ENCODE measurements at regions not wholly inside any gene's neighbourhood (a gene's known extent, or its start where the extent isn't known, plus 50 kb on each side); places are given as distances from the start of the nearest gene placed in this dataset.
A peak's percentile ranks its signal among the peaks of the same experiment; 100 is the strongest.
"Not testable (repeated sequence)": the region's sequence is repeated elsewhere in the genome, so short reads cannot be mapped to it uniquely, and the experiment has no call there.

- no peak overlapping the region for H3K4me3 ChIP-seq (ENCODE audit: control insufficient read depth, low read depth, low read length)
- DNase-seq (ENCODE audit: low read depth): no peak
- TF ChIP-seq CTCF (IDR thresholded peaks at IDR 0.05; ENCODE audit: control insufficient read depth, insufficient read depth, low read depth, low read length, missing control alignments): no peak
Observed at GRCh38 chr16:85283305-85284050, 171.2 kb upstream of the CIBAR2 start.

- no peak overlapping the region for H3K4me3 ChIP-seq (ENCODE audit: control insufficient read depth, low read depth, low read length)
- DNase-seq (ENCODE audit: low read depth): no peak
- TF ChIP-seq CTCF (IDR thresholded peaks at IDR 0.05; ENCODE audit: control insufficient read depth, insufficient read depth, low read depth, low read length, missing control alignments): no peak
Observed at GRCh38 chr16:85284141-85284817, 172.0 kb upstream of the CIBAR2 start.

GRCh38 chr16:85285681-85286065 is 173.4 kb upstream of the CIBAR2 start:
- no peak overlapping the region for H3K4me3 ChIP-seq (ENCODE audit: control insufficient read depth, low read depth, low read length)
- DNase-seq (ENCODE audit: low read depth): no peak
- no peak for TF ChIP-seq CTCF (IDR thresholded peaks at IDR 0.05; ENCODE audit: control insufficient read depth, insufficient read depth, low read depth, low read length, missing control alignments)

- H3K4me3 ChIP-seq (ENCODE audit: control insufficient read depth, low read depth, low read length): no peak overlapping the region
- DNase-seq (ENCODE audit: low read depth): peak; percentile 48
- no peak for TF ChIP-seq CTCF (IDR thresholded peaks at IDR 0.05; ENCODE audit: control insufficient read depth, insufficient read depth, low read depth, low read length, missing control alignments)
Observed at GRCh38 chr16:85286066-85286831, 174.0 kb upstream of the CIBAR2 start.

- peak; percentile 9 for TF ChIP-seq CTCF (IDR thresholded peaks at IDR 0.05; ENCODE audit: control insufficient read depth, insufficient read depth, low read depth, low read length, missing control alignments)
- DNase-seq (ENCODE audit: low read depth): no peak
- no peak overlapping the region; the same call in 1 of the 2 replicates for H3K4me3 ChIP-seq (ENCODE audit: control insufficient read depth, low read depth, low read length)
Observed at GRCh38 chr16:85286951-85287814, 174.9 kb upstream of the CIBAR2 start.

GRCh38 chr16:85287815-85288109 is 175.5 kb upstream of the CIBAR2 start:
- not testable (repeated sequence) for DNase-seq (ENCODE audit: low read depth); H3K4me3 ChIP-seq (ENCODE audit: control insufficient read depth, low read depth, low read length)
